Ascending aorta (tissue), 2 donors: ENCODE measurements at regions not wholly inside any gene's neighbourhood (a gene's known extent, or its start where the extent isn't known, plus 50 kb on each side); places are given as distances from the start of the nearest gene placed in this dataset.

ENCODE experiments used
- DNase-seq, 2 donors: peaks; one replicate each; pipeline ENCODE4 v3.0.0-alpha.2; 2019; ENCODE audit warnings: low spot score in 2 of 2
- H3K27ac ChIP-seq, 2 donors: fragments of 200-600 bp; sonication (generic); one replicate each; pipeline ENCODE4 v1.5.1; 2016 to 2017; ENCODE audit warnings: mild to moderate bottlenecking in 1 of 2
- H3K27me3 ChIP-seq: fragments of 200-600 bp; sonication (generic); one replicate; pipeline ENCODE4 v1.5.1; 2017
- H3K36me3 ChIP-seq, 2 donors: fragments of 200-600 bp; sonication (generic); one replicate each; pipeline ENCODE4 v1.5.1; 2016
- H3K4me1 ChIP-seq, 2 donors: fragments of 200-600 bp; sonication (generic); one replicate each; pipeline ENCODE4 v1.5.1; 2016 to 2017; ENCODE audit warnings: mild to moderate bottlenecking in 1 of 2
- H3K4me3 ChIP-seq, 2 donors: fragments of 200-600 bp; sonication (generic); one replicate each; pipeline ENCODE4 v1.5.1; 2016 to 2017; ENCODE audit warnings: mild to moderate bottlenecking in 1 of 2
- H3K9me3 ChIP-seq, 2 donors: fragments of 200-600 bp; sonication (generic); one replicate each; pipeline ENCODE4 v1.5.1; 2016
- intact Hi-C: fragments of 100-400 bp; cut with DNase I; formaldehyde crosslinking; loops from one replicate; pipeline ENCODE4 v1.15.1; 2023
- TF ChIP-seq, protein P1 (sequence below), 3 experiments: fragments of 200-600 bp in 2 of 3; fragments of 450-650 bp in 1 of 3; sonication (generic) in 2 of 3; IDR thresholded peaks; one replicate each; pipeline ENCODE4 v1.5.1; 2016 to 2019; ENCODE audit warnings: antibody characterized with exemption in 3 of 3, mild to moderate bottlenecking in 1 of 3, moderate library complexity in 1 of 3

GRCh38 chr2:8316356-8316755, 365.5 kb upstream of the ID2 start:
- intact Hi-C loops = no loop called here
- TF ChIP-seq, protein P1, sequence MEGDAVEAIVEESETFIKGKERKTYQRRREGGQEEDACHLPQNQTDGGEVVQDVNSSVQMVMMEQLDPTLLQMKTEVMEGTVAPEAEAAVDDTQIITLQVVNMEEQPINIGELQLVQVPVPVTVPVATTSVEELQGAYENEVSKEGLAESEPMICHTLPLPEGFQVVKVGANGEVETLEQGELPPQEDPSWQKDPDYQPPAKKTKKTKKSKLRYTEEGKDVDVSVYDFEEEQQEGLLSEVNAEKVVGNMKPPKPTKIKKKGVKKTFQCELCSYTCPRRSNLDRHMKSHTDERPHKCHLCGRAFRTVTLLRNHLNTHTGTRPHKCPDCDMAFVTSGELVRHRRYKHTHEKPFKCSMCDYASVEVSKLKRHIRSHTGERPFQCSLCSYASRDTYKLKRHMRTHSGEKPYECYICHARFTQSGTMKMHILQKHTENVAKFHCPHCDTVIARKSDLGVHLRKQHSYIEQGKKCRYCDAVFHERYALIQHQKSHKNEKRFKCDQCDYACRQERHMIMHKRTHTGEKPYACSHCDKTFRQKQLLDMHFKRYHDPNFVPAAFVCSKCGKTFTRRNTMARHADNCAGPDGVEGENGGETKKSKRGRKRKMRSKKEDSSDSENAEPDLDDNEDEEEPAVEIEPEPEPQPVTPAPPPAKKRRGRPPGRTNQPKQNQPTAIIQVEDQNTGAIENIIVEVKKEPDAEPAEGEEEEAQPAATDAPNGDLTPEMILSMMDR (IDR thresholded peaks at IDR 0.05) = no peak

DNA sequence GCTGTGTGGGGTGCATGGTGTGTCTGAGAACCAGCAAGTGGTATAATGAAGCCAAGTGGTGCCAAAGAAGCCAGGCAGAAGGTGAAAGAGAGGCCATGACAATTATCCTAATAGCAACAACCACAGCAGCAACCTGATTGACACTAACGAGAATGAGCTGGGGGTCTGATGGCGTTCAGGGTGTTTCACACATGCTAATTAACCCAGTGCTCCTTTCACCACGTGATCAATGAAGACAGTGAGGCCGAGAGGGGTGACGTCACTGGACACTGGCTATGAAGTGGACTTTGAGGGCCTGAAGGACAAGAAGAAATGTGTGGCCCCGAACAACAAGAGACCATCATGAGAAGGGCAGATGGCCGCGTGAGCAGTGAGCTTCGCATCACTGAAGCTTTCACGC, 364.4 kb upstream of the ID2 start:
- Histone ChIP-seq H3K4me1 (no peaks in the 10 kb centered on the region), H3K27ac (no peak overlapping the region), H3K27me3 (no peaks in the 10 kb centered on the region), H3K9me3 (no peaks in the 10 kb centered on the region), H3K36me3 (no peaks in the 10 kb centered on the region), H3K4me3 (no peak overlapping the region)
- no peak for DNase-seq
- intact Hi-C loops = no loop called here
- TF ChIP-seq, protein P1 (IDR thresholded peaks at IDR 0.05) = no peak

More at GRCh38 chr2:8316356-8316755, 365.5 kb upstream of the ID2 start:
- Histone ChIP-seq H3K27ac (no peak overlapping the region), H3K4me1 (no peaks in the 10 kb centered on the region), H3K27me3 (no peaks in the 10 kb centered on the region), H3K9me3 (no peaks in the 10 kb centered on the region), H3K36me3 (no peaks in the 10 kb centered on the region), H3K4me3 (no peak overlapping the region)
- DNase-seq = peak in 1 of 2 donors; percentile 11

DNA sequence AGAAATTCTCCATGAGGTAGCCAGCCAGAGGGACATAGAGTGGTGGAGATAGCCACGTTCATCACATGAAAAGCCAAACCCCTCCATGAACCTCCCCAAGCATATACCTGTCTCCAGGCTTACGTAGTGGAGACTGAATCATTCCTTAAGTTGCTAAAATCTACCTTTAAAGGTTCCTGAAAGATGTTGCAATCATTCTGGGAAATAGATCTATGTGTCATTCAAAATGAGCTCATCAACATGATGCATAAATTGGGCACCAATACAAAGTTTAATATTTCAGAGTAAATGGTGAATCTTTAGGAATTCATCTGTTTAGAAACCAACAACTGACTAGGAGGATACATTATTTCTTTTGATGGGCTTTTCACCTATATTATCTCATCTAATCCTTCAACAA, 362.6 kb upstream of the ID2 start:
- no peaks in the 10 kb centered on the region for H3K4me1 ChIP-seq
- no peak for DNase-seq
- H3K27me3 ChIP-seq = no peaks in the 10 kb centered on the region
- TF ChIP-seq, protein P1 (IDR thresholded peaks at IDR 0.05) = no peak
- no peaks in the 10 kb centered on the region for H3K36me3 ChIP-seq
- no peak overlapping the region for H3K27ac ChIP-seq
- no peaks in the 10 kb centered on the region for H3K9me3 ChIP-seq
- intact Hi-C loops = no loop called here
- no peak overlapping the region for H3K4me3 ChIP-seq

- no peak overlapping the region for H3K27ac ChIP-seq
- H3K4me1 ChIP-seq = no peaks in the 10 kb centered on the region
- TF ChIP-seq, protein P1 (IDR thresholded peaks at IDR 0.05) = no peak
- H3K9me3 ChIP-seq = no peaks in the 10 kb centered on the region
- H3K4me3 ChIP-seq = no peak overlapping the region
- intact Hi-C loops = no loop called here
- H3K36me3 ChIP-seq = no peaks in the 10 kb centered on the region
- no peak for DNase-seq
- H3K27me3 ChIP-seq = no peaks in the 10 kb centered on the region
Observed at GRCh38 chr2:8320311-8321066, 361.4 kb upstream of the ID2 start.

GRCh38 chr2:8322634-8323033, 359.2 kb upstream of the ID2 start:
- DNase-seq = no peak
- intact Hi-C loops = no loop called here
- H3K9me3 ChIP-seq = no peaks in the 10 kb centered on the region
- no peak overlapping the region for H3K4me3 ChIP-seq
- H3K36me3 ChIP-seq = no peaks in the 10 kb centered on the region
- H3K4me1 ChIP-seq = no peaks in the 10 kb centered on the region
- TF ChIP-seq, protein P1 (IDR thresholded peaks at IDR 0.05) = no peak
- no peaks in the 10 kb centered on the region for H3K27me3 ChIP-seq
- H3K27ac ChIP-seq = no peak overlapping the region
